HCT116 (cell line): ENCODE measurements at regions not wholly inside any gene's neighbourhood (a gene's known extent, or its start where the extent isn't known, plus 50 kb on each side); places are given as distances from the start of the nearest gene placed in this dataset.

Experiments
- ATAC-seq: fragments of 200-7000 bp; cut with Tn5 transposase; 2 replicates; pipeline ENCODE4 v1.9.1; 2020; ENCODE audit warnings: mild to moderate bottlenecking, moderate library complexity
- BruUV-seq: library from RNA; stranded (reverse); fragments of 400-500 nt; replicated peaks from 2 replicates; lab custom pipeline; 2021; lab: Mats Ljungman, UMichigan
- CTCF ChIA-PET: fragments of 300-600 bp; sonication (Branson Sonifier 250); formaldehyde crosslinking; loops from one replicate; lab custom pipeline; 2021; ENCODE audit warnings: antibody characterized with exemption; lab: Charles Lee
- POLR2A ChIA-PET: fragments of 300-600, 350-600 bp; sonication (Branson Sonifier 250); formaldehyde crosslinking; loops from one replicate; lab custom pipeline; 2021; ENCODE audit warnings: antibody characterized with exemption; lab: Charles Lee
- RAD21 ChIA-PET, 2 experiments: fragments of 300-600 bp; sonication (Branson Sonifier 250); formaldehyde crosslinking; loops; one replicate each; lab custom pipeline; 2023; ENCODE audit warnings: low total read pairs in 2 of 2; ENCODE audit not compliant: uncharacterized antibody in 2 of 2, unreplicated experiment in 2 of 2, low non-redundant PET in 1 of 2; lab: Charles Lee
- DNase-seq: peaks from one replicate; pipeline ENCODE4 v3.0.0-alpha.2; 2010; ENCODE audit warnings: low read depth, low spot score
- H2AFZ ChIP-seq: fragments of 200-600 bp; shearing (Covaris generic), sonication (generic); 2 replicates; pipeline ENCODE4 v1.6.1; 2017; ENCODE audit warnings: low read depth, mixed run types, mixed read lengths, antibody characterized with exemption, low read length; ENCODE audit not compliant: poor library complexity, severe bottlenecking
- H3K27ac ChIP-seq: 2 replicates; pipeline ENCODE4 v1.5.1; 2012; ENCODE audit warnings: low read depth, low read length
- H3K27me3 ChIP-seq: fragments of 200-600 bp; sonication (generic); 2 replicates; pipeline ENCODE4 v1.6.1; 2016; ENCODE audit warnings: mixed run types, low read length, mixed read lengths; ENCODE audit not compliant: insufficient read depth
- H3K36me3 ChIP-seq, 2 experiments: fragments of 200-500 bp in 1 of 2; fragments of 200-600 bp in 1 of 2; sonication (Bioruptor generic) in 1 of 2; sonication (generic) in 1 of 2; 2 replicates each; pipeline versions ENCODE4 v1.5.1 to v1.6.1; 2014 to 2016; ENCODE audit warnings: low read length in 2 of 2, inconsistent platforms in 1 of 2, mixed read lengths in 1 of 2, mixed run types in 1 of 2; ENCODE audit not compliant: insufficient read depth in 2 of 2, control insufficient read depth in 1 of 2
- H3K4me1 ChIP-seq, 2 experiments: fragments of 200-600 bp in 1 of 2; sonication (generic) in 1 of 2; 2 replicates each; pipeline versions ENCODE4 v1.5.1 to v1.6.1; 2012 to 2017; ENCODE audit warnings: low read length in 2 of 2, inconsistent platforms in 1 of 2, mild to moderate bottlenecking in 1 of 2, mixed read lengths in 1 of 2, mixed run types in 1 of 2, moderate library complexity in 1 of 2; ENCODE audit not compliant: insufficient read depth in 2 of 2, control insufficient read depth in 1 of 2
- H3K4me2 ChIP-seq: fragments of 200-600 bp; sonication (generic); 2 replicates; pipeline ENCODE4 v1.6.1; 2017; ENCODE audit warnings: mixed run types, low read length, mixed read lengths
- H3K4me3 ChIP-seq, 2 experiments: fragments of 200-600 bp in 1 of 2; sonication (generic) in 1 of 2; replicated peaks in 1 of 2; 2 replicates each; pipeline ENCODE4 v1.5.1; 2011 to 2016; ENCODE audit warnings: low read length in 2 of 2, control low read depth in 1 of 2, low read depth in 1 of 2, mild to moderate bottlenecking in 1 of 2, mixed read lengths in 1 of 2, mixed run types in 1 of 2
- H3K79me2 ChIP-seq: fragments of 200-600 bp; sonication (generic); 2 replicates; pipeline ENCODE4 v1.6.1; 2017; ENCODE audit warnings: mild to moderate bottlenecking, mixed run types, low read length, moderate library complexity, mixed read lengths; ENCODE audit not compliant: insufficient read depth
- H3K9ac ChIP-seq: fragments of 200-600 bp; sonication (generic); 2 replicates; pipeline ENCODE4 v1.6.1; 2016; ENCODE audit warnings: low read length, mixed read lengths
- H3K9me2 ChIP-seq: fragments of 200-600 bp; sonication (generic), shearing (Covaris generic); 2 replicates; pipeline ENCODE4 v1.6.1; 2017; ENCODE audit warnings: mixed run types, mild to moderate bottlenecking, moderate library complexity; ENCODE audit not compliant: insufficient read depth
- H3K9me3 ChIP-seq, 2 experiments: fragments of 200-500 bp in 1 of 2; fragments of 200-600 bp in 1 of 2; sonication (Bioruptor generic) in 1 of 2; sonication (generic) in 1 of 2; 2 replicates each; pipeline ENCODE4 v1.6.1; 2014 to 2017; ENCODE audit warnings: low read length in 2 of 2, mixed read lengths in 2 of 2, inconsistent platforms in 1 of 2, low read depth in 1 of 2, mild to moderate bottlenecking in 1 of 2, mixed run types in 1 of 2, moderate library complexity in 1 of 2; ENCODE audit not compliant: control insufficient read depth in 1 of 2, insufficient read depth in 1 of 2
- H4K20me1 ChIP-seq: fragments of 200-600 bp; sonication (generic), shearing (Covaris generic); 2 replicates; pipeline ENCODE4 v1.6.1; 2017; ENCODE audit warnings: mixed run types, mild to moderate bottlenecking, moderate library complexity; ENCODE audit not compliant: insufficient read depth
- CBX3 ChIP-seq: IDR thresholded peaks from 2 replicates; pipeline ENCODE4 v1.6.1; 2012; ENCODE audit warnings: low read depth
- CEBPB ChIP-seq: IDR thresholded peaks from 2 replicates; pipeline ENCODE4 v1.6.1; 2012; ENCODE audit warnings: low read depth
- EGR1 ChIP-seq: IDR thresholded peaks from 2 replicates; pipeline ENCODE4 v1.6.1; 2012; ENCODE audit warnings: low read depth
- EZH2 ChIP-seq: fragments of 200-600 bp; sonication (generic); IDR thresholded peaks from 2 replicates; pipeline ENCODE4 v1.6.1; 2017; ENCODE audit warnings: antibody characterized with exemption, mixed run types
- EZH2phosphoT487 ChIP-seq: fragments of 200-600 bp; IDR thresholded peaks from 2 replicates; pipeline ENCODE4 v1.6.1; 2018; ENCODE audit warnings: antibody characterized with exemption, borderline replicate concordance
- FOSL1 ChIP-seq: IDR thresholded peaks from 2 replicates; pipeline ENCODE4 v1.6.1; 2012; ENCODE audit warnings: low read depth
- JUND ChIP-seq: IDR thresholded peaks from 2 replicates; pipeline ENCODE4 v1.6.1; 2012
- POLR2A ChIP-seq: IDR thresholded peaks from 2 replicates; pipeline ENCODE4 v1.7.0; 2011; ENCODE audit warnings: borderline replicate concordance; ENCODE audit not compliant: insufficient read depth, insufficient read length; ENCODE audit errors: extremely low read depth
- POLR2AphosphoS5 ChIP-seq: IDR thresholded peaks from 2 replicates; pipeline ENCODE4 v1.6.1; 2011; ENCODE audit warnings: mild to moderate bottlenecking, low read depth, low read length, moderate library complexity
- RAD21 ChIP-seq: IDR thresholded peaks from 2 replicates; pipeline ENCODE4 v1.6.1; 2012; ENCODE audit warnings: low read depth, mild to moderate bottlenecking
- SRF ChIP-seq: IDR thresholded peaks from 2 replicates; pipeline ENCODE4 v1.6.1; 2012; ENCODE audit warnings: low read depth
- YY1 ChIP-seq: IDR thresholded peaks from 2 replicates; pipeline ENCODE4 v1.6.1; 2011; ENCODE audit warnings: low read length, low read depth, moderate library complexity, mild to moderate bottlenecking; ENCODE audit not compliant: insufficient replicate concordance; ENCODE audit errors: extremely low read depth
- ZFX ChIP-seq: fragments of 450-650 bp; IDR thresholded peaks from 2 replicates; pipeline ENCODE4 v1.6.1; 2017
- ZNF274 ChIP-seq: fragments of 200-500 bp; sonication (Bioruptor generic); IDR thresholded peaks from 2 replicates; pipeline ENCODE4 v1.6.1; 2014; ENCODE audit warnings: mild to moderate bottlenecking, low read depth, low read length, inconsistent platforms
- intact Hi-C: fragments of 100-400 bp; cut with micrococcal nuclease; formaldehyde crosslinking; loops from 2 replicates; pipeline ENCODE4 v1.10.0; 2022
- TF ChIP-seq, protein P1 (sequence below): IDR thresholded peaks from 2 replicates; pipeline ENCODE4 v1.6.1; 2012
- TF ChIP-seq, protein P2 (sequence below): IDR thresholded peaks from 2 replicates; pipeline ENCODE4 v1.6.1; 2011; ENCODE audit warnings: mild to moderate bottlenecking, low read length, moderate library complexity; ENCODE audit not compliant: insufficient replicate concordance; ENCODE audit errors: extremely low read depth
- TF ChIP-seq, protein P3 (sequence below): IDR thresholded peaks from 2 replicates; pipeline ENCODE4 v1.6.1; 2012
- TF ChIP-seq, protein P4 (sequence below), 3 experiments: fragments of 200-600 bp in 1 of 3; sonication (generic) in 1 of 3; IDR thresholded peaks in 2 of 3; conservative IDR thresholded peaks in 1 of 3; 2 replicates each; pipeline ENCODE4 v1.5.1; 2012 to 2017; ENCODE audit warnings: low read depth in 2 of 3, low read length in 2 of 3, antibody characterized with exemption in 1 of 3, borderline replicate concordance in 1 of 3, control low read depth in 1 of 3, mild to moderate bottlenecking in 1 of 3, mixed read lengths in 1 of 3, mixed run types in 1 of 3, moderate library complexity in 1 of 3; ENCODE audit not compliant: insufficient read depth in 1 of 3

GRCh38 chr20:47448429-47448828 is 53.3 kb upstream of the NCOA3 start:
- Histone ChIP-seq H3K4me2 (no peak overlapping the region), H3K36me3 (no peaks in the 10 kb centered on the region), H3K4me3 (no peak overlapping the region), H3K9me3 (no peaks in the 10 kb centered on the region), H4K20me1 (no peaks in the 10 kb centered on the region), H3K27me3 (no peaks in the 10 kb centered on the region), H3K9me2 (no peaks in the 10 kb centered on the region), H3K79me2 (no peaks in the 10 kb centered on the region), H3K27ac (no peak overlapping the region), H3K4me1 (peaks cover 12 to 27% of the 10 kb centered on the region in 2 experiments), H3K9ac (no peak overlapping the region), H2AFZ (no peak overlapping the region)
- no peak for DNase-seq
- ChIA-PET CTCF (no interaction called here), POLR2A (no interaction called here), RAD21 (no interaction called here)
- no peak for ATAC-seq
- intact Hi-C loops = no loop called here
- BruUV-seq = no TSS peak
- TF ChIP-seq SRF (no peak), RAD21 (no peak), ZNF274 (no peak), YY1 (no peak), EGR1 (no peak), POLR2AphosphoS5 (no peak), CBX3 (no peak), FOSL1 (no peak), POLR2A (no peak), ZFX (no peak)
- TF ChIP-seq, protein P1, sequence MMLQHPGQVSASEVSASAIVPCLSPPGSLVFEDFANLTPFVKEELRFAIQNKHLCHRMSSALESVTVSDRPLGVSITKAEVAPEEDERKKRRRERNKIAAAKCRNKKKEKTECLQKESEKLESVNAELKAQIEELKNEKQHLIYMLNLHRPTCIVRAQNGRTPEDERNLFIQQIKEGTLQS = no peak
- TF ChIP-seq, all 23 proteins: peak for 0

GRCh38 chr20:47451602-47451904 is 50.1 kb upstream of the NCOA3 start:
- Histone ChIP-seq H3K4me2 (no peak overlapping the region), H3K36me3 (no peaks in the 10 kb centered on the region), H3K4me3 (no peak overlapping the region), H2AFZ (peak overlapping the region; percentile 30), H4K20me1 (no peaks in the 10 kb centered on the region), H3K79me2 (no peaks in the 10 kb centered on the region), H3K27ac (no peak overlapping the region), H3K27me3 (no peaks in the 10 kb centered on the region), H3K9ac (no peak overlapping the region), H3K9me2 (no peaks in the 10 kb centered on the region), H3K4me1 (peaks cover 28 to 42% of the 10 kb centered on the region in 2 experiments), H3K9me3 (no peaks in the 10 kb centered on the region)
- RAD21 ChIA-PET = no interaction called here
- DNase-seq = no peak
- intact Hi-C loops = no loop called here
- CTCF ChIA-PET = no interaction called here
- no TSS peak for BruUV-seq
- no peak for ATAC-seq
- POLR2A ChIA-PET = no interaction called here
- TF ChIP-seq POLR2A (no peak), ZFX (no peak), ZNF274 (no peak), FOSL1 (no peak), SRF (no peak), RAD21 (no peak), EZH2phosphoT487 (no peak), POLR2AphosphoS5 (no peak), EZH2 (no peak), CEBPB (no peak), JUND (no peak), EGR1 (no peak)
- TF ChIP-seq, protein P2, sequence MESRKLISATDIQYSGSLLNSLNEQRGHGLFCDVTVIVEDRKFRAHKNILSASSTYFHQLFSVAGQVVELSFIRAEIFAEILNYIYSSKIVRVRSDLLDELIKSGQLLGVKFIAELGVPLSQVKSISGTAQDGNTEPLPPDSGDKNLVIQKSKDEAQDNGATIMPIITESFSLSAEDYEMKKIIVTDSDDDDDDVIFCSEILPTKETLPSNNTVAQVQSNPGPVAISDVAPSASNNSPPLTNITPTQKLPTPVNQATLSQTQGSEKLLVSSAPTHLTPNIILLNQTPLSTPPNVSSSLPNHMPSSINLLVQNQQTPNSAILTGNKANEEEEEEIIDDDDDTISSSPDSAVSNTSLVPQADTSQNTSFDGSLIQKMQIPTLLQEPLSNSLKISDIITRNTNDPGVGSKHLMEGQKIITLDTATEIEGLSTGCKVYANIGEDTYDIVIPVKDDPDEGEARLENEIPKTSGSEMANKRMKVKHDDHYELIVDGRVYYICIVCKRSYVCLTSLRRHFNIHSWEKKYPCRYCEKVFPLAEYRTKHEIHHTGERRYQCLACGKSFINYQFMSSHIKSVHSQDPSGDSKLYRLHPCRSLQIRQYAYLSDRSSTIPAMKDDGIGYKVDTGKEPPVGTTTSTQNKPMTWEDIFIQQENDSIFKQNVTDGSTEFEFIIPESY = no peak
- TF ChIP-seq, protein P3, sequence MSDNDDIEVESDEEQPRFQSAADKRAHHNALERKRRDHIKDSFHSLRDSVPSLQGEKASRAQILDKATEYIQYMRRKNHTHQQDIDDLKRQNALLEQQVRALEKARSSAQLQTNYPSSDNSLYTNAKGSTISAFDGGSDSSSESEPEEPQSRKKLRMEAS = no peak
- TF ChIP-seq, protein P4, sequence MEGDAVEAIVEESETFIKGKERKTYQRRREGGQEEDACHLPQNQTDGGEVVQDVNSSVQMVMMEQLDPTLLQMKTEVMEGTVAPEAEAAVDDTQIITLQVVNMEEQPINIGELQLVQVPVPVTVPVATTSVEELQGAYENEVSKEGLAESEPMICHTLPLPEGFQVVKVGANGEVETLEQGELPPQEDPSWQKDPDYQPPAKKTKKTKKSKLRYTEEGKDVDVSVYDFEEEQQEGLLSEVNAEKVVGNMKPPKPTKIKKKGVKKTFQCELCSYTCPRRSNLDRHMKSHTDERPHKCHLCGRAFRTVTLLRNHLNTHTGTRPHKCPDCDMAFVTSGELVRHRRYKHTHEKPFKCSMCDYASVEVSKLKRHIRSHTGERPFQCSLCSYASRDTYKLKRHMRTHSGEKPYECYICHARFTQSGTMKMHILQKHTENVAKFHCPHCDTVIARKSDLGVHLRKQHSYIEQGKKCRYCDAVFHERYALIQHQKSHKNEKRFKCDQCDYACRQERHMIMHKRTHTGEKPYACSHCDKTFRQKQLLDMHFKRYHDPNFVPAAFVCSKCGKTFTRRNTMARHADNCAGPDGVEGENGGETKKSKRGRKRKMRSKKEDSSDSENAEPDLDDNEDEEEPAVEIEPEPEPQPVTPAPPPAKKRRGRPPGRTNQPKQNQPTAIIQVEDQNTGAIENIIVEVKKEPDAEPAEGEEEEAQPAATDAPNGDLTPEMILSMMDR (IDR thresholded peaks at IDR 0.05 in 2 of 3, conservative IDR thresholded peaks at IDR 0.05 in 1 of 3; ENCODE audit: borderline replicate concordance in 1 of 3, insufficient read depth in 1 of 3, low read depth in 2 of 3, low read length in 2 of 3) = no peak
